PFSK-1 (cell line): ENCODE measurements at regions not wholly inside any gene's neighbourhood (a gene's known extent, or its start where the extent isn't known, plus 50 kb on each side); places are given as distances from the start of the nearest gene placed in this dataset.

Source experiments
- POLR2AphosphoS5 ChIP-seq: IDR thresholded peaks from 2 replicates; pipeline ENCODE4 v1.6.1; 2012; ENCODE audit warnings: low read depth, mild to moderate bottlenecking, control low read depth, low read length, moderate library complexity
- SIN3A ChIP-seq: IDR thresholded peaks from 2 replicates; pipeline ENCODE4 v1.6.1; 2012; ENCODE audit warnings: mild to moderate bottlenecking, low read length, moderate library complexity, borderline replicate concordance; ENCODE audit not compliant: insufficient read depth
- TAF1 ChIP-seq: IDR thresholded peaks from 2 replicates; pipeline ENCODE4 v1.6.1; 2012; ENCODE audit warnings: low read length, control low read depth, borderline replicate concordance; ENCODE audit not compliant: insufficient read depth
- TF ChIP-seq, protein P1 (sequence below), 2 experiments: IDR thresholded peaks; 2 replicates each; pipeline versions ENCODE4 v1.6.1 to v1.8.0; 2011 to 2012; ENCODE audit warnings: low read depth in 2 of 2, low read length in 2 of 2, control low read depth in 1 of 2, inconsistent platforms in 1 of 2, mild to moderate bottlenecking in 1 of 2, moderate library complexity in 1 of 2; ENCODE audit not compliant: insufficient read depth in 1 of 2

DNA sequence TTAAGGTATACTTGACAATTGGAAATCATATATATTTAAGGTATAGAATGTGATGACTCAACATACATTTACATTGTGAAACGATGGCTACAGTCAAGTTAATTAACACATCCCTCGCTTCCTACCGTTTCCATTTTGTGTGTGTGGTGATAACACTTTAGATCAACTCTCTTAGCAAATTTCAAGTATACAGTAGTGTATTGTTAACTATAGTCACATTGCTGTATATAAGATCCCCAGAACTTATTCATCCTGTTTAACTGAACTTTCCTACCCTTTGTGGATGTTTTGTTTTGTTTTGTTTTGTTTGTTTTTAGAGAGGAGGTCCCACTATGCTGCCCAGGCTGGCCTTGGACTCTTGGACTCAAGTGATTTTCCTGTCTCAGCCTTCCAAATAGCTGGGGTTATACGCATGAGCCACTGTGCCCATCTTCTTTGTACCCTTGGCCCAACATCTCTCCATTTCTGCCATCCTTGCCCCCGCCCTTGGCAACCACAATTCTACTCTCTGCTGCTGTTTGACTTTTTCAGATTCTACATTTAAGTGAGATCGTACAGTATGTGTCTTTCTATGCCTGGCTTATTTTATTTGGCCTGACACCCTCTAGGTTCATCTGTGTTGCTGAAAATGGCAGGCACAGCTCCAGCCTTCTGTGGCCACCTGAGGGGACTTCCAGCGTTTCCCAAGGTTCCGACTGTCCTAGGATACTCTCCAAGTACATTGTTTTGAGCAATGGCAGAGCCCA lies 90.5 kb upstream of the SNX9 start:
- TF ChIP-seq POLR2AphosphoS5 (no peak), TAF1 (no peak), SIN3A (no peak)
- TF ChIP-seq, protein P1, sequence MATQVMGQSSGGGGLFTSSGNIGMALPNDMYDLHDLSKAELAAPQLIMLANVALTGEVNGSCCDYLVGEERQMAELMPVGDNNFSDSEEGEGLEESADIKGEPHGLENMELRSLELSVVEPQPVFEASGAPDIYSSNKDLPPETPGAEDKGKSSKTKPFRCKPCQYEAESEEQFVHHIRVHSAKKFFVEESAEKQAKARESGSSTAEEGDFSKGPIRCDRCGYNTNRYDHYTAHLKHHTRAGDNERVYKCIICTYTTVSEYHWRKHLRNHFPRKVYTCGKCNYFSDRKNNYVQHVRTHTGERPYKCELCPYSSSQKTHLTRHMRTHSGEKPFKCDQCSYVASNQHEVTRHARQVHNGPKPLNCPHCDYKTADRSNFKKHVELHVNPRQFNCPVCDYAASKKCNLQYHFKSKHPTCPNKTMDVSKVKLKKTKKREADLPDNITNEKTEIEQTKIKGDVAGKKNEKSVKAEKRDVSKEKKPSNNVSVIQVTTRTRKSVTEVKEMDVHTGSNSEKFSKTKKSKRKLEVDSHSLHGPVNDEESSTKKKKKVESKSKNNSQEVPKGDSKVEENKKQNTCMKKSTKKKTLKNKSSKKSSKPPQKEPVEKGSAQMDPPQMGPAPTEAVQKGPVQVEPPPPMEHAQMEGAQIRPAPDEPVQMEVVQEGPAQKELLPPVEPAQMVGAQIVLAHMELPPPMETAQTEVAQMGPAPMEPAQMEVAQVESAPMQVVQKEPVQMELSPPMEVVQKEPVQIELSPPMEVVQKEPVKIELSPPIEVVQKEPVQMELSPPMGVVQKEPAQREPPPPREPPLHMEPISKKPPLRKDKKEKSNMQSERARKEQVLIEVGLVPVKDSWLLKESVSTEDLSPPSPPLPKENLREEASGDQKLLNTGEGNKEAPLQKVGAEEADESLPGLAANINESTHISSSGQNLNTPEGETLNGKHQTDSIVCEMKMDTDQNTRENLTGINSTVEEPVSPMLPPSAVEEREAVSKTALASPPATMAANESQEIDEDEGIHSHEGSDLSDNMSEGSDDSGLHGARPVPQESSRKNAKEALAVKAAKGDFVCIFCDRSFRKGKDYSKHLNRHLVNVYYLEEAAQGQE (IDR thresholded peaks at IDR 0.05; ENCODE audit: insufficient read depth in 1 of 2, low read depth in 2 of 2, low read length in 2 of 2): no peak
